Transverse colon (tissue), 4 donors: ENCODE measurements at regions not wholly inside any gene's neighbourhood (a gene's known extent, or its start where the extent isn't known, plus 50 kb on each side); places are given as distances from the start of the nearest gene placed in this dataset.
"Not testable (repeated sequence)": the region's sequence is repeated elsewhere in the genome, so short reads cannot be mapped to it uniquely, and the experiment has no call there.

Source experiments
- CTCF ChIP-seq, 5 experiments: fragments of 200-600 bp in 3 of 5; fragments of 450-650 bp in 2 of 5; sonication (generic) in 3 of 5; IDR thresholded peaks; 1 replicate in 2 of 5; 2 replicates in 3 of 5; pipeline ENCODE4 v1.5.1; 2016 to 2017; ENCODE audit warnings: antibody characterized with exemption in 5 of 5, inconsistent platforms in 3 of 5, mild to moderate bottlenecking in 2 of 5, moderate library complexity in 1 of 5
- EP300 ChIP-seq: sonication (generic); formaldehyde crosslinking; IDR thresholded peaks from one replicate; pipeline ENCODE4 v1.6.1; 2017; ENCODE audit warnings: antibody characterized with exemption, low read depth
- POLR2A ChIP-seq: fragments of 450-650 bp; IDR thresholded peaks from one replicate; pipeline ENCODE4 v1.6.1; 2016; ENCODE audit warnings: antibody characterized with exemption, mild to moderate bottlenecking, moderate library complexity
- POLR2AphosphoS5 ChIP-seq, 3 donors: sonication (generic); formaldehyde crosslinking; IDR thresholded peaks; one replicate each; pipeline ENCODE4 v1.6.1; 2016; ENCODE audit warnings: antibody characterized with exemption in 3 of 3

- TF ChIP-seq CTCF (IDR thresholded peaks at IDR 0.05); POLR2A; EP300; POLR2AphosphoS5 (IDR thresholded peaks at IDR 0.05): not testable (repeated sequence)
Observed at GRCh38 chr20:30675988-30676564, 581.4 kb upstream of the DEFB115 start.
